ENCODE measurements at regions not wholly inside any gene's neighbourhood (a gene's known extent, or its start where the extent isn't known, plus 50 kb on each side); places are given as distances from the start of the nearest gene placed in this dataset.

DNA sequence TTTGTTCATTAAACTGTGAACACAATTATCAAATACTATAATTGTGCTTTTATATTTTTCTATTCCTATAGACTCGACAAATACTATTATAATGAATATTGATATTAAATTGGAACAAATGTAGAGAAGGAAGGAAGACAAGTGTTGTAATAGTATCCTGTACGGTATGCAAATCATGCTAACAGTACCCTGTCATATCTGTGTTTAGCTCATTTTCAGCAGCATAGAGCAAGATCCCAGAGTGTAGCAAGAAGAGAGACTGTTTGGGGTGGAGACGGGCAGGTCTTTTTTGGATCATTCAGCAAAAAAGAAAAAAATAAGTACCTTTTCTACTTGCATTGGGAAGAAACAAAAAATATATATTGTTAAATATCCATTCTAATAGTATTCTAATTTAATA, 224.1 kb downstream of the TPRG1 start:
- DNase-seq, result no peak
- TF ChIP-seq CTCF (IDR thresholded peaks at IDR 0.05; ENCODE audit: low read depth, low read length), result no peak
- Histone ChIP-seq H3K36me3 (no peaks in the 10 kb centered on the region), H3K4me3 (ENCODE audit: low read depth, low read length) (no peak overlapping the region), H3K27me3 (no peaks in the 10 kb centered on the region), H3K9me3 (no peaks in the 10 kb centered on the region), H3K4me1 (no peaks in the 10 kb centered on the region)

- Histone ChIP-seq H3K4me3 (ENCODE audit: low read depth, low read length) (no peak overlapping the region), H3K27me3 (no peaks in the 10 kb centered on the region), H3K9me3 (no peaks in the 10 kb centered on the region), H3K4me1 (no peaks in the 10 kb centered on the region), H3K36me3 (no peaks in the 10 kb centered on the region)
- DNase-seq, result no peak
- no peak for TF ChIP-seq CTCF (IDR thresholded peaks at IDR 0.05; ENCODE audit: low read depth, low read length)
These were observed 226.9 kb downstream of the TPRG1 start for GRCh38 chr3:189398656-189399055.

DNA sequence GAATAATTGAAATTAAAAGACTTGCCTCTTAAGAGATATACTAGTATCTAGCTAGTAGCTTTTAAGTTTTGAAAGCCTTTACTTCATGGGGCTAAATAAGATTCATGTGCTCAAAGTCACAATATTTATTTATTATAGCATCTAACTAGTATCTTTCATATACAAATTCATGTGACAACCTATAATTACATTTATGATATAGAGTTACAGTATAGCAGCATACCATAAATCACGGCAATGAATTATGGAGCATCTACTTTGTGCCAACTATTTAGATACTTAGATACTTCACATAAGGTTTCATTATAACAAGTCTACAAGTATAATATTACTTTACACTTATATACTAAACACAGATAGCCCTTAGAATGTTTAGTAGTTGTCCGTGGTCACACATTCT, 229.4 kb downstream of the TPRG1 start:
- Histone ChIP-seq H3K27me3 (no peaks in the 10 kb centered on the region), H3K36me3 (no peaks in the 10 kb centered on the region), H3K4me3 (ENCODE audit: low read depth, low read length) (no peak overlapping the region), H3K4me1 (no peaks in the 10 kb centered on the region), H3K9me3 (no peaks in the 10 kb centered on the region)
- DNase-seq, result no peak
- TF ChIP-seq CTCF (IDR thresholded peaks at IDR 0.05; ENCODE audit: low read depth, low read length), result no peak

GRCh38 chr3:189403194-189403593, 228.0 kb upstream of the TP63 start:
- no peak overlapping the region for H3K4me3 ChIP-seq (ENCODE audit: low read depth, low read length)
- no peaks in the 10 kb centered on the region for H3K4me1 ChIP-seq
- no peaks in the 10 kb centered on the region for H3K27me3 ChIP-seq
- no peak for TF ChIP-seq CTCF (IDR thresholded peaks at IDR 0.05; ENCODE audit: low read depth, low read length)
- no peak for DNase-seq
- no peaks in the 10 kb centered on the region for H3K9me3 ChIP-seq
- H3K36me3 ChIP-seq, result no peaks in the 10 kb centered on the region

- H3K27me3 ChIP-seq, result no peaks in the 10 kb centered on the region
- no peak overlapping the region for H3K4me3 ChIP-seq (ENCODE audit: low read depth, low read length)
- H3K36me3 ChIP-seq, result no peaks in the 10 kb centered on the region
- no peaks in the 10 kb centered on the region for H3K4me1 ChIP-seq
- no peak for DNase-seq
- no peak for TF ChIP-seq CTCF (IDR thresholded peaks at IDR 0.05; ENCODE audit: low read depth, low read length)
- H3K9me3 ChIP-seq, result no peaks in the 10 kb centered on the region
These were observed 227.2 kb upstream of the TP63 start for GRCh38 chr3:189404024-189404423.

DNA sequence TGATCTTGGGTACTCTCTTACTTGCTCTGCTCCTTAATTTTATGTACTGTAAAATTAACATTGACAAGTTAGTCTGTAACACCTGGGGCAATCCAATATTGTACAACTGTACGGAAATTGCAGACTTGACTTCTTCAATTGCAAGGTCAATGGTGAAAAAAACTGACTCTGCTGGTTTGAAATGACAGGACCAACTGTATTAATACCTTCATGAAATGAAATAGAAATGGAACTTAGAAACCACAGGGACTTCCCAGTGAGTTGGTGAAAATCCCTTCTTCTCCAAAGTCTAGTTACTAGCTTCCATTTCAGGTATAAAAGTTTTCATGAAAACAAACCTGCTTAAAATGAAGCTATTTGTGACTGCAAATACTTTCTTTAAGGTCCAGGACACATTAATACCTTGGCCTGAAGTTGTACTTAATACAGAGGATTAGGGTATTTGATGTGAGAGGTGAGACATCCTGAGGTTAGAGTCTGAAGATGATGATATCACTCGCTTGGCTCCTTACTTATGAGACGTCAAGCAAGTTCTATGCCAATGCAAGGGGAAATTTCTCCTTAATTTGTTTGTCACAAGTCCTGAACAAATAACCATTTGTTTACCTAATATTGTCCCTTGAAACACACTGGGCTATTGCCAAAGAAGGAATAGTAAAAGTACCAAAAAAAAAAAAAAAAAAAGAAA, 226.2 kb upstream of the TP63 start:
- no peaks in the 10 kb centered on the region for H3K9me3 ChIP-seq
- TF ChIP-seq CTCF (IDR thresholded peaks at IDR 0.05; ENCODE audit: low read depth, low read length), result no peak
- no peaks in the 10 kb centered on the region for H3K4me1 ChIP-seq
- H3K4me3 ChIP-seq (ENCODE audit: low read depth, low read length), result no peak overlapping the region
- H3K27me3 ChIP-seq, result no peaks in the 10 kb centered on the region
- DNase-seq, result no peak
- no peaks in the 10 kb centered on the region for H3K36me3 ChIP-seq

Data from BE2C (cell line).